Endothelial cell of umbilical vein (primary cell): ENCODE measurements at regions not wholly inside any gene's neighbourhood (a gene's known extent, or its start where the extent isn't known, plus 50 kb on each side); places are given as distances from the start of the nearest gene placed in this dataset.
"Not testable (repeated sequence)": the region's sequence is repeated elsewhere in the genome, so short reads cannot be mapped to it uniquely, and the experiment has no call there.

ENCODE experiments used
- BruUV-seq: library from RNA; stranded (reverse); fragments of 400-500 nt; replicated peaks from 2 replicates; lab custom pipeline; 2021; lab: Mats Ljungman, UMichigan
- CTCF ChIA-PET: fragments of 300-600, 350-600 bp; sonication (Branson Sonifier 250); formaldehyde crosslinking; loops from one replicate; lab custom pipeline; 2021; ENCODE audit warnings: antibody characterized with exemption, inconsistent platforms; lab: Charles Lee
- POLR2A ChIA-PET: fragments of 300-600, 350-600 bp; sonication (Branson Sonifier 250); formaldehyde crosslinking; loops from one replicate; lab custom pipeline; 2021; ENCODE audit warnings: antibody characterized with exemption, inconsistent platforms; lab: Charles Lee
- DNase-seq: peaks from one replicate; pipeline ENCODE4 v3.0.0-alpha.2; 2011; ENCODE audit warnings: low read depth, low spot score
- FAIRE-seq: peaks from 2 replicates; lab custom pipeline; 2011; peaks lifted over from hg19 to GRCh38; lab: Jason Lieb, UNC
- H2AFZ ChIP-seq: 2 replicates; pipeline ENCODE4 v1.6.0; 2012; ENCODE audit warnings: low read depth, low read length, control low read depth, inconsistent platforms
- H3K27ac ChIP-seq: 2 replicates; pipeline ENCODE4 v1.5.1; 2011; ENCODE audit warnings: low read depth, mild to moderate bottlenecking, control low read depth, low read length, moderate library complexity; ENCODE audit not compliant: insufficient read depth
- H3K27me3 ChIP-seq, 2 experiments: 2 replicates each; pipeline versions ENCODE4 v1.6.0 to v1.6.1; 2011; ENCODE audit warnings: low read length in 2 of 2, mixed read lengths in 1 of 2; ENCODE audit not compliant: control insufficient read depth in 2 of 2, insufficient read depth in 2 of 2
- H3K36me3 ChIP-seq, 2 experiments: 2 replicates in 1 of 2; 3 replicates in 1 of 2; pipeline ENCODE4 v1.5.1; 2011; ENCODE audit warnings: low read length in 2 of 2, mild to moderate bottlenecking in 1 of 2, moderate library complexity in 1 of 2; ENCODE audit not compliant: control insufficient read depth in 2 of 2, insufficient read depth in 2 of 2; ENCODE audit errors: extremely low read depth in 1 of 2
- H3K4me1 ChIP-seq: 3 replicates; pipeline ENCODE4 v1.5.1; 2011; ENCODE audit warnings: mild to moderate bottlenecking, low read length; ENCODE audit not compliant: control insufficient read depth, insufficient read depth; ENCODE audit errors: extremely low read depth
- H3K4me2 ChIP-seq: 2 replicates; pipeline ENCODE4 v1.6.1; 2011; ENCODE audit warnings: low read length, control low read depth, mixed read lengths; ENCODE audit not compliant: insufficient read depth
- H3K4me3 ChIP-seq, 3 experiments: fragments of 200-600 bp in 1 of 3; sonication (generic), shearing (Covaris generic) in 1 of 3; replicated peaks in 1 of 3; 2 replicates each; pipeline ENCODE4 v1.5.1; 2011 to 2016; ENCODE audit warnings: control low read depth in 3 of 3, low read length in 3 of 3, mild to moderate bottlenecking in 2 of 3, inconsistent platforms in 1 of 3, low read depth in 1 of 3, moderate library complexity in 1 of 3; ENCODE audit not compliant: insufficient read depth in 1 of 3
- H3K79me2 ChIP-seq: 2 replicates; pipeline ENCODE4 v1.6.0; 2012; ENCODE audit warnings: low read length, inconsistent platforms; ENCODE audit not compliant: control insufficient read depth, insufficient read depth
- H3K9ac ChIP-seq: replicated peaks from 2 replicates; pipeline ENCODE3; 2011; ENCODE audit warnings: low read length, control low read depth; ENCODE audit not compliant: insufficient read depth; ENCODE audit errors: extremely low read depth
- H3K9me1 ChIP-seq: replicated peaks from 3 replicates; pipeline ENCODE4 v1.6.0; 2011; ENCODE audit warnings: mild to moderate bottlenecking, low read length; ENCODE audit not compliant: control insufficient read depth, insufficient read depth; ENCODE audit errors: extremely low read depth
- H3K9me3 ChIP-seq: replicated peaks from 2 replicates; pipeline ENCODE4 v1.5.1; 2012; ENCODE audit warnings: low read length, inconsistent platforms; ENCODE audit not compliant: control insufficient read depth, insufficient read depth
- H4K20me1 ChIP-seq: replicated peaks from 2 replicates; pipeline ENCODE3; 2011; ENCODE audit warnings: mild to moderate bottlenecking, low read length; ENCODE audit not compliant: control insufficient read depth, insufficient read depth; ENCODE audit errors: extremely low read depth
- EZH2 ChIP-seq: IDR thresholded peaks from 2 replicates; pipeline ENCODE4 v1.6.1; 2012; ENCODE audit warnings: borderline replicate concordance, low read depth, mild to moderate bottlenecking, moderate library complexity, low read length, inconsistent platforms; ENCODE audit not compliant: severe bottlenecking
- GATA2 ChIP-seq: IDR thresholded peaks from 2 replicates; pipeline ENCODE4 v1.7.0; 2011; ENCODE audit warnings: low read depth, mild to moderate bottlenecking, moderate library complexity, mixed read lengths, low read length; ENCODE audit not compliant: insufficient read length, insufficient read depth
- JUN ChIP-seq: IDR thresholded peaks from 2 replicates; pipeline ENCODE4 v1.6.1; 2011; ENCODE audit warnings: borderline replicate concordance, low read depth; ENCODE audit not compliant: insufficient read length, insufficient read depth
- MAX ChIP-seq: IDR thresholded peaks from 2 replicates; pipeline ENCODE4 v1.6.1; 2011; ENCODE audit not compliant: insufficient read depth, insufficient read length
- MYC ChIP-seq: IDR thresholded peaks from one replicate; pipeline ENCODE4 v1.6.1; 2011; ENCODE audit warnings: mild to moderate bottlenecking, low read depth, low read length
- POLR2A ChIP-seq: IDR thresholded peaks from 2 replicates; pipeline ENCODE4 v1.6.1; 2012; ENCODE audit warnings: low read depth, mild to moderate bottlenecking, control low read depth, low read length
- POLR2AphosphoS5 ChIP-seq: IDR thresholded peaks from 2 replicates; pipeline ENCODE4 v1.6.1; 2012; ENCODE audit warnings: low read depth, mild to moderate bottlenecking, control low read depth, low read length, moderate library complexity; ENCODE audit not compliant: insufficient read depth
- dilution Hi-C: fragments of 300-500 bp; cut with MboI; formaldehyde crosslinking; loops from one replicate; pipeline ENCODE4 v1.15.0; 2019; ENCODE audit warnings: low sequenced_read_pairs; ENCODE audit not compliant: extremely low pct_ligation_motif_present
- intact Hi-C: fragments of 100-400 bp; cut with micrococcal nuclease; formaldehyde crosslinking; loops from one replicate; pipeline ENCODE4 v1.10.0; 2022

GRCh38 chr4:189232274-189232673, 708.4 kb upstream of the FRG1 start:
- Histone ChIP-seq H3K9me1 (no peaks in the 10 kb centered on the region), H2AFZ (no peak overlapping the region), H3K9ac (no peak overlapping the region), H3K4me2 (no peak overlapping the region), H3K9me3 (peaks cover 4% of the 10 kb centered on the region), H3K4me1 (no peaks in the 10 kb centered on the region), H3K79me2 (no peaks in the 10 kb centered on the region), H4K20me1 (no peaks in the 10 kb centered on the region), H3K27ac (no peak overlapping the region), H3K27me3 (no peaks in the 10 kb centered on the region), H3K36me3 (no peaks in the 10 kb centered on the region), H3K4me3 (no peak overlapping the region)
- ChIA-PET POLR2A (no interaction called here), CTCF (no interaction called here)
- no peak for FAIRE-seq
- BruUV-seq, result no TSS peak
- no peak for DNase-seq
- intact Hi-C loops, result no loop called here
- TF ChIP-seq POLR2AphosphoS5 (no peak), JUN (no peak), MAX (no peak), POLR2A (no peak), EZH2 (no peak), MYC (no peak), GATA2 (no peak)
- dilution Hi-C loops, result no loop called here

- H3K79me2 ChIP-seq, H3K36me3 ChIP-seq, H3K4me1 ChIP-seq, H3K27ac ChIP-seq, H3K27me3 ChIP-seq, H3K4me2 ChIP-seq, H2AFZ ChIP-seq, POLR2A ChIA-PET, CTCF ChIA-PET, H3K9me3 ChIP-seq, BruUV-seq, H3K9ac ChIP-seq, dilution Hi-C loops, H3K4me3 ChIP-seq, intact Hi-C loops, DNase-seq, H4K20me1 ChIP-seq, H3K9me1 ChIP-seq: not testable (repeated sequence)
- FAIRE-seq, result peak; percentile 50
Measured at GRCh38 chr4:189233754-189234153, 706.9 kb upstream of the FRG1 start.

- H3K9ac ChIP-seq, H3K27me3 ChIP-seq, H4K20me1 ChIP-seq, POLR2A ChIA-PET, H3K79me2 ChIP-seq, H3K9me1 ChIP-seq, H3K4me1 ChIP-seq, H3K4me2 ChIP-seq, FAIRE-seq, BruUV-seq, dilution Hi-C loops, H3K27ac ChIP-seq, H2AFZ ChIP-seq, H3K36me3 ChIP-seq, H3K9me3 ChIP-seq, H3K4me3 ChIP-seq, DNase-seq, intact Hi-C loops, CTCF ChIA-PET: not testable (repeated sequence)
Measured at GRCh38 chr4:189234948-189235347, 705.7 kb upstream of the FRG1 start.
